Esophagus muscularis mucosa (tissue), 4 donors: ENCODE measurements at regions not wholly inside any gene's neighbourhood (a gene's known extent, or its start where the extent isn't known, plus 50 kb on each side); places are given as distances from the start of the nearest gene placed in this dataset.

Experiments used
- DNase-seq: peaks from one replicate; pipeline ENCODE4 v3.0.0-alpha.2; 2017; ENCODE audit errors: extremely low spot score
- H3K27ac ChIP-seq, 4 donors: fragments of 200-600 bp; sonication (generic); replicated peaks in 1 of 4; 1 replicate in 3 of 4; 2 replicates in 1 of 4; pipeline ENCODE4 v1.5.1; 2016 to 2019; ENCODE audit warnings: mild to moderate bottlenecking in 1 of 4
- H3K27me3 ChIP-seq, 4 donors: fragments of 200-600 bp; sonication (generic); one replicate each; pipeline versions ENCODE4 v1.5.1 to v1.6.0; 2016 to 2019
- H3K36me3 ChIP-seq, 4 donors: fragments of 200-600 bp; sonication (generic); one replicate each; pipeline ENCODE4 v1.5.1; 2016 to 2019
- H3K4me1 ChIP-seq, 4 donors: fragments of 200-600 bp; sonication (generic); one replicate each; pipeline ENCODE4 v1.5.1; 2016 to 2019
- H3K4me3 ChIP-seq, 4 donors: fragments of 200-600 bp; sonication (generic); 1 replicate in 2 of 4; 2 replicates in 2 of 4; pipeline ENCODE4 v1.5.1; 2016 to 2019; ENCODE audit warnings: mild to moderate bottlenecking in 4 of 4, moderate library complexity in 1 of 4
- H3K9me3 ChIP-seq, 4 donors: fragments of 200-600 bp; sonication (generic); 1 replicate in 3 of 4; 2 replicates in 1 of 4; pipeline ENCODE4 v1.5.1; 2016 to 2019
- EP300 ChIP-seq: sonication (generic); formaldehyde crosslinking; IDR thresholded peaks from one replicate; pipeline ENCODE4 v1.6.1; 2017; ENCODE audit warnings: antibody characterized with exemption
- POLR2A ChIP-seq: fragments of 450-650 bp; IDR thresholded peaks from one replicate; pipeline ENCODE4 v1.6.1; 2017; ENCODE audit warnings: antibody characterized with exemption, moderate library complexity, mild to moderate bottlenecking, low read depth
- POLR2AphosphoS5 ChIP-seq, 2 donors: sonication (generic); formaldehyde crosslinking; IDR thresholded peaks; one replicate each; pipeline ENCODE4 v1.6.1; 2017; ENCODE audit warnings: antibody characterized with exemption in 2 of 2
- WGBS: methylation state at CpG from one replicate; pipeline ENCODE4 v1.1.5; 2018; 5-methylcytosine and 5-hydroxymethylcytosine counted together
- intact Hi-C: fragments of 100-400 bp; cut with DNase I; formaldehyde crosslinking; loops from one replicate; pipeline ENCODE4 v1.15.1; 2023
- TF ChIP-seq, protein P1 (sequence below), 3 experiments: fragments of 200-600 bp in 2 of 3; fragments of 450-650 bp in 1 of 3; sonication (generic) in 2 of 3; IDR thresholded peaks; one replicate each; pipeline ENCODE4 v1.5.1; 2017 to 2019; ENCODE audit warnings: antibody characterized with exemption in 3 of 3, mild to moderate bottlenecking in 2 of 3, moderate library complexity in 1 of 3

DNA sequence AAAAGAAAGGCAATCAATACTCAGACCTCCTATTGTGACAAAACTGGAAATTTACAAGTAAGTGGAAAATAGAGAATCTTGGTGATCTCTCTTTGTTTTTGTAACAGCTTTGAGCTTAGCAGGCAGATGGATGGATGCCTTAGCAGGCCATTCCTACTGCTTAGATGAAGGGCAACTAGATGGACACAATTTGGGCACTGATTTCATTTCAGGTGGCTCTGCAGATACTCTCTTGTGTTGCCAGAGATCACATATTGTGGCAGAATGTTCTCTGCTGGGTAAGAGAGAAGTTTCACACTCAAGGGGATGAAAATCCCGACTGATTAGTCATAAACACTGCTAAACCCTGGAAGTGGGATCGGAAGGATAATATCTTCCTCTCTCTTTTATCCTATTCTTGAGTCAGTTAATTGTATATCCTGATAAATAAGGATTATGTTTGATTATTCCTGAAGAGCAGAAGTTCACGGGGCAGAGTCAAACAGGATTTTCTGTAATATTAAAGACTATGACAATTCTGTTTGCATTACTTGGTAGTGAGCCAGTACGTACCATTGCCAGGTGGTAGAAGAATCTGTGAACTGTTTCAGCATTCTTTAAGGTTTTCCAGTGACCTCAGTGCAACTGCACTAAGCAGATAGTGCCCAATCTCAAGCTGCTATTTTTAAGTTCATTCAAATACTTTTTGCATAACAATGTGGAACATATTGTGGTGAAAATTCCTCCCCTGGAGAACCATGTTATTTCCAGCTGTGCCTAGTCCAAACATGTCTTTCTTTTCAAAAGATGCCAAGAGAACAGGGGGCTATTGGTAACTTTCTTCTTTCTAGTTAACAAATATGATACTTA lies 974.3 kb downstream of the FSTL5 start:
- DNase-seq: no peak

DNA sequence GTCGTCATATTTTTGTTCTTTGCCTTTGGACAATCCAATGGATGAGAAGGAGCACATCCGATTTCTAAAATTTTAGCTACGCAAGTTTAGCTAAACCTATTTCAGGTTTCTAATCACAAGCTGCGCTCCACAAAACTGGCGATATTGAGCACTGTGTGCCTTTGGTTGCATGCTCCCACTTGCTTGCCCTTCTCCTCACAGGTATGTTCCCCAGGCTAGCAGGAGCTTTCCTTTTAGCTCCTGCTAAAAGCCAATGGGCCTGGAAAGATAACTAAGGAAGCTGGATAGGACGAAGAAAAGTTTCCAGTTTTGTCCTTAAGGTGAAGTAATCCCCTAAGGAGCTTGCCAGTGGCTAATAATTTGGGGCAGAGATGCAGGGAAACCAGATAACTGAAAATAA lies 975.2 kb downstream of the FSTL5 start:
- DNase-seq: no peak
- H3K27ac ChIP-seq: no peak overlapping the region
- H3K4me3 ChIP-seq: no peak overlapping the region
- TF ChIP-seq POLR2A (no peak), EP300 (no peak), POLR2AphosphoS5 (IDR thresholded peaks at IDR 0.05) (no peak)
- TF ChIP-seq, protein P1, sequence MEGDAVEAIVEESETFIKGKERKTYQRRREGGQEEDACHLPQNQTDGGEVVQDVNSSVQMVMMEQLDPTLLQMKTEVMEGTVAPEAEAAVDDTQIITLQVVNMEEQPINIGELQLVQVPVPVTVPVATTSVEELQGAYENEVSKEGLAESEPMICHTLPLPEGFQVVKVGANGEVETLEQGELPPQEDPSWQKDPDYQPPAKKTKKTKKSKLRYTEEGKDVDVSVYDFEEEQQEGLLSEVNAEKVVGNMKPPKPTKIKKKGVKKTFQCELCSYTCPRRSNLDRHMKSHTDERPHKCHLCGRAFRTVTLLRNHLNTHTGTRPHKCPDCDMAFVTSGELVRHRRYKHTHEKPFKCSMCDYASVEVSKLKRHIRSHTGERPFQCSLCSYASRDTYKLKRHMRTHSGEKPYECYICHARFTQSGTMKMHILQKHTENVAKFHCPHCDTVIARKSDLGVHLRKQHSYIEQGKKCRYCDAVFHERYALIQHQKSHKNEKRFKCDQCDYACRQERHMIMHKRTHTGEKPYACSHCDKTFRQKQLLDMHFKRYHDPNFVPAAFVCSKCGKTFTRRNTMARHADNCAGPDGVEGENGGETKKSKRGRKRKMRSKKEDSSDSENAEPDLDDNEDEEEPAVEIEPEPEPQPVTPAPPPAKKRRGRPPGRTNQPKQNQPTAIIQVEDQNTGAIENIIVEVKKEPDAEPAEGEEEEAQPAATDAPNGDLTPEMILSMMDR (IDR thresholded peaks at IDR 0.05): no peak
- H3K9me3 ChIP-seq: no peaks in the 10 kb centered on the region
- intact Hi-C loops: no loop called here
- no peaks in the 10 kb centered on the region for H3K27me3 ChIP-seq
- no peaks in the 10 kb centered on the region for H3K4me1 ChIP-seq
- H3K36me3 ChIP-seq: no peaks in the 10 kb centered on the region
- WGBS: 89% methylated on average over 6 of the region's 6 CpGs

More for the DNA sequence above, 974.3 kb downstream of the FSTL5 start:
- WGBS: 50% methylated on average over 4 of the region's 4 CpGs
- intact Hi-C loops: no loop called here
- no peaks in the 10 kb centered on the region for H3K4me1 ChIP-seq
- no peaks in the 10 kb centered on the region for H3K36me3 ChIP-seq
- H3K27me3 ChIP-seq: no peaks in the 10 kb centered on the region
- H3K27ac ChIP-seq: no peak overlapping the region
- no peaks in the 10 kb centered on the region for H3K9me3 ChIP-seq
- H3K4me3 ChIP-seq: no peak overlapping the region
- no peak for TF ChIP-seq POLR2AphosphoS5 (IDR thresholded peaks at IDR 0.05)
- TF ChIP-seq, protein P1 (IDR thresholded peaks at IDR 0.05): no peak
- no peak for TF ChIP-seq EP300

DNA sequence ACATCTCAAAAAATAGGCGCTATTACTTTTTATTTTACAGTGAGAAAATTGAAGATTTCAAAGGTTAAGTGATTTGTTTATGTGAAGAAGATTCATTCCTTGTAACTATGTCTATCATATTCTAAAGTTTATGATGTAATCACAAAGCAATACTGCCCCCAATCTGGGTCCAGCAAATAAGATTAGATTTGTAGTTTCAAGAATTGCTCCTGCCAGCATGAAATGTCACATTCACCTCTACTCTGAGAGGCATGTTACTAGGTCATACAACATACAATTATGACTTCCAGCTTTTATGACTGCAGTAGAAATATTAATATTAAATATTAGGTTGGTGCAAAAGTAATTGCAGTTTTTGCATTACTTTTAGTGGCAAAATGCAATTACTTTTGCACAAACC lies 976.2 kb downstream of the FSTL5 start:
- Histone ChIP-seq H3K36me3 (no peaks in the 10 kb centered on the region), H3K4me1 (no peaks in the 10 kb centered on the region), H3K4me3 (no peak overlapping the region), H3K27ac (no peak overlapping the region), H3K9me3 (no peaks in the 10 kb centered on the region), H3K27me3 (no peaks in the 10 kb centered on the region)
- WGBS: 82% methylated on average over 1 of the region's 1 CpG
- no peak for DNase-seq
- TF ChIP-seq EP300 (no peak), POLR2AphosphoS5 (IDR thresholded peaks at IDR 0.05) (no peak), POLR2A (no peak)
- TF ChIP-seq, protein P1 (IDR thresholded peaks at IDR 0.05): no peak
- intact Hi-C loops: no loop called here

DNA sequence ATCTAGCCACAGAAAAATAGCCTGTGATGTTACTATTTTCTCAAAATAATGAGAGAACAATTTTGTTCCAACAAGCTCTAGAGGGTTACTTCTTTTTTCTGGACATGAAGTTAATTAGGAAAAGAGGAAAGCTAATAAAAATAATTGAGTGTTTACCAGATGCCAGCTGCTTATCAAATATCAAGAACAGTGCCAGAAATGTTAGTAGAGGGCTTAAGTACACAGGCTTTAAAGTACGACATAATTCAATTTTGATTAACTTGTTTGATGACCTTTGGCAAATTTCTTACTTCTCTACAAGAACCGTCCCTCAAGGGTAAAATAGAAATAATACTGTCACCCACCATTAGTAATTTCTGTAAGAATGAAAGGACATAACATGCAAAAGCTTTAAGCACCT lies 977.0 kb downstream of the FSTL5 start:
- Histone ChIP-seq H3K36me3 (no peaks in the 10 kb centered on the region), H3K4me3 (no peak overlapping the region), H3K9me3 (no peaks in the 10 kb centered on the region), H3K27me3 (no peaks in the 10 kb centered on the region), H3K27ac (no peak overlapping the region), H3K4me1 (no peaks in the 10 kb centered on the region)
- WGBS: 46% methylated on average over 2 of the region's 2 CpGs
- intact Hi-C loops: no loop called here
- TF ChIP-seq, protein P1 (IDR thresholded peaks at IDR 0.05): no peak
- TF ChIP-seq POLR2AphosphoS5 (IDR thresholded peaks at IDR 0.05): no peak
- no peak for TF ChIP-seq EP300
- TF ChIP-seq POLR2A: no peak
- no peak for DNase-seq

DNA sequence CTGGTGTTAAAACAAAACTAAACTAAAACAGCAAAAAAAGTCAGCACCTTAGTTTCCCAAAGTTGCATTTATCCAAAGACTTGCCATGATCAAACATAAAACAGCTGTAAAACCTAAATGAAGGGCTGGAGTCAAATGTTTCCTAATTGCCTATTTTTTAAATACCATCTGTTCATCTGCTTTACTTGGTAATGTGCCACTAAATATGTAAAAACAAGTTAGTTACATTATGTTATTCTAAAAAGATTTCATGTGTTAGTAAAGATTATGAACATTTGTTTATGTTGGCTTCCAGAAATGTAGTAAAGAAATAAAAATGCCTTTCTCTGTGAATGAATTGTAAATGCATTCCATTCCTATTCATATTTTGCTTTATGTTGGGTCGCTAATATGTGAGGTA lies 977.8 kb downstream of the FSTL5 start:
- 50% methylated on average over 1 of the region's 1 CpG for WGBS
- no peak overlapping the region for H3K4me3 ChIP-seq
- H3K4me1 ChIP-seq: no peaks in the 10 kb centered on the region
- H3K27ac ChIP-seq: no peak overlapping the region
- intact Hi-C loops: no loop called here
- no peak for DNase-seq
- H3K36me3 ChIP-seq: no peaks in the 10 kb centered on the region
- H3K9me3 ChIP-seq: no peaks in the 10 kb centered on the region
- H3K27me3 ChIP-seq: no peaks in the 10 kb centered on the region
- TF ChIP-seq, protein P1 (IDR thresholded peaks at IDR 0.05): no peak
- TF ChIP-seq EP300 (no peak), POLR2AphosphoS5 (IDR thresholded peaks at IDR 0.05) (no peak), POLR2A (no peak)
